Activated naive CD4-positive, alpha-beta T cell treated with anti-CD3 and anti-CD28 coated beads for 36 hours (primary cell): ENCODE measurements at regions not wholly inside any gene's neighbourhood (a gene's known extent, or its start where the extent isn't known, plus 50 kb on each side); places are given as distances from the start of the nearest gene placed in this dataset.

Experiments used
- CTCF ChIA-PET: fragments of 350-600 bp; sonication (Branson Sonifier 250); formaldehyde crosslinking; loops from one replicate; lab custom pipeline; 2021; ENCODE audit warnings: antibody characterized with exemption; lab: Charles Lee
- DNase-seq: peaks from one replicate; pipeline ENCODE4 v3.0.0-alpha.2; 2020
- H3K27ac Mint-ChIP-seq: one replicate; pipeline ENCODE4 v1.8.0; 2021; ENCODE audit warnings: mild to moderate bottlenecking, mixed read lengths
- H3K27me3 Mint-ChIP-seq: one replicate; pipeline ENCODE4 v1.8.0; 2021; ENCODE audit warnings: low read depth, mixed read lengths
- H3K36me3 Mint-ChIP-seq: one replicate; pipeline ENCODE4 v1.8.0; 2021; ENCODE audit warnings: low read depth, mixed read lengths
- H3K4me1 Mint-ChIP-seq: one replicate; pipeline ENCODE4 v1.8.0; 2021; ENCODE audit warnings: low read depth, mixed read lengths
- H3K4me3 Mint-ChIP-seq: one replicate; pipeline ENCODE4 v1.8.0; 2021; ENCODE audit warnings: mild to moderate bottlenecking, moderate library complexity, mixed read lengths
- H3K9me3 Mint-ChIP-seq: one replicate; pipeline ENCODE4 v1.8.0; 2021; ENCODE audit warnings: mixed read lengths
- intact Hi-C: fragments of 100-400 bp; cut with micrococcal nuclease; formaldehyde crosslinking; loops from one replicate; pipeline ENCODE4 v1.15.1; 2023

DNA sequence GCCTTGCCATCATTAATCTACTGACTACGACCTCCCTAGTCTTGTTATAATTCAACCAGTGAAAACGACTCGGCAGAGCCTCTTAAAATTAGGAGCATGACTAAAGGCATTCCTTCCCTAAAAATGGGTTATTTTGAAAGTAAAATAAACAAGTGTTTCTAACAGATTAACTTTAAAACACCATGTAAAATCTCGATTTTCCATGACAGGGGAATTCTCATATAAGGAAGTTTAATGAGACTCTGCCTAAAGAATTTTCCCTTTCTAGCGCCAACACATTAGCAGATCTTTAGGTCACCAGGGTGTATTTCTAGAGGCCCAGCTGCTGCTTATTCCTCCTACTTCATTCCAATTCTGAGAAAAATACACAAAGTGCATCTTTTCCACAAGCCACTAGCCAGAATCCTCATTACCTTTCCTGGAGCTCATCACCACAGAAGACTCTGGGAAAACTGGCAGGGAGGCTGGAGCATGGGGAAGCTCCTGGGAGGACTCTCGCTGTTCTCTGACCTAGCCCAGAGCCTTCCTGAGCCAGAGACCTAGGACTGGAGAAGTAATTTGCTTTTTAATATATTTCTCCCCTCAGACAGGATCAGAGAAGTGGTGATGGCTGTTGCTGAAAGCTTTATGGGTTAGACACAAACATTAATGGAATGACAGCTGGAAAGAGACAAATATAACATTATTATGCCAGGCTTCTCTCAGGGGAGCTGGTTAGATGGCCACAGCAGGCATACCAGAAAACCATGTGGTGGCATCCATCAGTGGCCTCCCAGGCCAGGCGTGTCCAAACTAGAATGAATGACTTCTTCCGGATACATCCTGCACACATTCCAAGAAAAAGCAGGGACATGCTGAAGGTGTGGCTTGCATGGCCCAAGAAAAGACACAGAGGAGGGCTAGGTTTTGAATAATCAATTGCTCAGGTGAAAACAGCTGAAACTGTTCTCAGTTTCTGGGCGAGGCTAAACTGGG is 63.6 kb upstream of the CTTNBP2NL start:
- no peaks in the 10 kb centered on the region for H3K36me3 Mint-ChIP-seq
- intact Hi-C loops: no loop called here
- H3K27ac Mint-ChIP-seq: no peak overlapping the region
- H3K9me3 Mint-ChIP-seq: no peaks in the 10 kb centered on the region
- no peak for DNase-seq
- CTCF ChIA-PET: interaction anchor here (1.2 kb wide), 1 partner anchor 37 kb away, joined by 5 read pairs; no protein-coding TSS in a partner anchor
- H3K4me3 Mint-ChIP-seq: no peak overlapping the region
- peaks cover 6% of the 10 kb centered on the region for H3K4me1 Mint-ChIP-seq
- peaks cover 11% of the 10 kb centered on the region for H3K27me3 Mint-ChIP-seq

DNA sequence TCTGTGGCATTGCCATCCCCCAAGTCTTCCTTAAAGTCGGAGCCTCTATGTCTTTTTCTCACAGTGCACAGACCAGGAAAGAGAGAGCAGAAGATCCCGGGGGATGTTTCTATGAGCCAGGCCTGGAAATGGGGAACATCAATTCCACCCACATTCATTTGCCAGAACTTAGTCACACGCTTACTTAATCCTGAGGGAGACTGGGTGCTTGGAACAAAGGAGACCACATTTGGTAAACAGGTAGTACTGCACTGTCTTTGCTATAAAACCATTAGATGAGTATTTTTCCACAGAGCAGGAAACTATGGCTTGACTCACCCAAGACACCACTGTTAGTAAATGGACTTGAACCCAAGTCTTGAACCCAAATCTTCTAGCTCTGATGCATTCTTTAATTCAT is 60.7 kb upstream of the CTTNBP2NL start:
- H3K27me3 Mint-ChIP-seq: peaks cover 14% of the 10 kb centered on the region
- no peak for DNase-seq
- H3K4me1 Mint-ChIP-seq: peaks cover 6% of the 10 kb centered on the region
- no peaks in the 10 kb centered on the region for H3K36me3 Mint-ChIP-seq
- CTCF ChIA-PET: interaction anchor here (0.6 kb wide), 1 partner anchor 137 kb away, joined by 4 read pairs; no protein-coding TSS in a partner anchor
- intact Hi-C loops: no loop called here
- H3K27ac Mint-ChIP-seq: no peak overlapping the region
- H3K9me3 Mint-ChIP-seq: no peaks in the 10 kb centered on the region
- H3K4me3 Mint-ChIP-seq: no peak overlapping the region

DNA sequence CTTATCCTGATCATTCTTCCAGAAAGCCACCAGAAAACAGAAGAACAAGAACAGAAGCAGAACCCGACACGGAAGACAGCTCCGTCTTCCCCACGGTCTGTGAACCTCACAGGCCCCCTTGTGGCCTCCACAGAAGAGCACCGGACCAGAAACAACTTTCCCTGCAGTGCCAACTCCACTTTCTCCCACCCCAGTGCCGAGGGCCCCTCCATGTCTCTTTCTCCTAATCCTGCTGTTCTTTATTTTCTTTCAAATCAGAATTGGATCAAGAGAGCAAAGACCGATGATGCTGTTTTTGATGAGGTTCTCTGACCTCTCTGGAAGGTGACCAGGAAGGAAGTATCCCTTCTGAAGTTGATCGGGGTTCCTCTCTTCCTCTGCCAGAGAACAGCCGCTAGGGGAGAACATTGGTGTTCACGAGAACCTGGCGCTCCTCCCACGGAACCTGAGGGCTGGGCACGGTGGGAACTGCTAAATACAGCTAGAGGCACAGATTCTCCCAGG is 58.9 kb upstream of the CTTNBP2NL start:
- H3K4me1 Mint-ChIP-seq: peaks cover 6% of the 10 kb centered on the region
- H3K27ac Mint-ChIP-seq: no peak overlapping the region
- intact Hi-C loops: no loop called here
- DNase-seq: peak; percentile 19
- no peaks in the 10 kb centered on the region for H3K9me3 Mint-ChIP-seq
- CTCF ChIA-PET: interaction anchor here (0.7 to 2.1 kb wide), 7 partner anchors 8 to 169 kb away, joined by 3 to 13 read pairs (median 3); no protein-coding TSS in a partner anchor
- peaks cover 12% of the 10 kb centered on the region for H3K27me3 Mint-ChIP-seq
- H3K4me3 Mint-ChIP-seq: peak overlapping the region; percentile 19
- H3K36me3 Mint-ChIP-seq: no peaks in the 10 kb centered on the region

DNA sequence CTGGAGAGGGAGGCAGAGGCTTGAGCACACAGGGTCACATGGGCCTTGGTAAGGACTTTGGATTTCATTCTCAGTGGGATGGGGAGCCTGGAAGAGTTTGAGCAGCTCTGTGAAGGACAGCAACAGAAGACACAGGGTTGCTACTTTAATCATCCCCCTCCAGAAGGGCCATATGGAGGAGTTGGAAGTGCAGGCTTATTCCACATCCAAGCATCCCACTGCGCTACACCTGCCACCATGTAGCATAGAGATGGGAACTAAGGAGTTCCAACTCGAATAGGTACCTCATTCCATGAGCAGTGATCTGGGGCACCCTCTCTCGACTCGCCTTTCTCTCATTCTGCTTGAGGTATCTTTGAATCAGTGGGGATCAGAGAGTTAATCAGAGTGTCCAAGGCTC is 54.0 kb upstream of the CTTNBP2NL start:
- Mint-ChIP-seq H3K9me3 (no peaks in the 10 kb centered on the region), H3K27ac (no peak overlapping the region), H3K36me3 (no peaks in the 10 kb centered on the region), H3K4me1 (peaks cover 14% of the 10 kb centered on the region), H3K27me3 (peaks cover 9% of the 10 kb centered on the region), H3K4me3 (no peak overlapping the region)
- intact Hi-C loops: no loop called here
- DNase-seq: no peak
- CTCF ChIA-PET: interaction anchor here (0.6 kb wide), 1 partner anchor 16 kb away, joined by 3 read pairs; no protein-coding TSS in a partner anchor

DNA sequence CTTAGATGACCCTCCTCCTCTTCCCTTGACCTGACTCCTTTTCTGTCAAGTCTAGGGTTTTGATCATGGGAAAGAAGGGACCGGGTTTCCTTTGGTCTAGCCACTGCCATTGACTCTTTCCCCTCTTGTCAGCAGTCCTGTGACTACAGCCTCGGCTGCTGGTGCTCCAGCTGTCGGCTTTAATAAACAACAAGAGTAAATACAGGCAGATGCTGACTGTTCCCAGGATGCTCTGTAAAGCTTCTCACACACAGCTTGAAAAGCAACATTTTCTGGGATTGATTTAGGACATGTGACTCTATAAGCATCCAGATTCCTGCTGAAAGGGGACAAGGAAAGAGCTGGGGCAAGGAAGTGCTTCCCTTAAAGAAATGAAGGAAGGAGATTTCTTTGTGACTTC is 53.5 kb upstream of the CTTNBP2NL start:
- Mint-ChIP-seq H3K36me3 (no peaks in the 10 kb centered on the region), H3K27ac (no peak overlapping the region), H3K4me1 (peaks cover 11% of the 10 kb centered on the region), H3K9me3 (no peaks in the 10 kb centered on the region), H3K27me3 (peaks cover 6% of the 10 kb centered on the region), H3K4me3 (no peak overlapping the region)
- no peak for DNase-seq
- CTCF ChIA-PET: interaction anchor here (0.6 kb wide), 1 partner anchor 16 kb away, joined by 3 read pairs; no protein-coding TSS in a partner anchor
- intact Hi-C loops: no loop called here

DNA sequence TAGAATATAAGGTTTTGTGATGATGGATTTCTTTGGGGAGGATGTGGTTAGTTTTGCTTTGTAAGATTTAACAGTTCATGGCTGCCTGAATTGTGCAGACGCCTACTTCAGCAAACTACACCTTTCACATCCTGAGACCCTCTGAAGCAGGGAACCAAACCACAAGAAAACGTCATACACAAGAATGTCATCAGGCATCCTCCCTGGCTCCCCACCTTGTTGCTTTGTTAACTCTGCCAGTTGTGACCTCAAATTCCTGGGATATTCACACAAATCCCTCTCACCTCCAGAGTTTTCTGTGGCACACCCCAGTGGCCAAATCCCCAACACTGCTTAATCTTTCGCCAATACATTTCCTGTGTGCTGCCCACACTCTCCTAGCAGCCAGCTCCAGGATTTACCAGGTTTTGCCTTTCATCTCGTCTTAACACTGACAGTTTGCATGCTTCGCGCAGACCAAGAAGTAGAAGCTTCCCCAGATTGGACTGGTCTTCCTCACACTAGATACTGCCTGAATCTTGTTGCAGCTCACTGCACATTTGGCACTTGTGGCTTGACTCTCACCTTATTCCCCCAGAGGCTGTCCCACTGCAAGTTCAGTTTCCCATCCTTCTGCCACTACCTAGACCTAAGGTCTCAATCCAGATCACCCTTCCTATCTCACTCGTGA is 51.1 kb upstream of the CTTNBP2NL start:
- no peaks in the 10 kb centered on the region for H3K36me3 Mint-ChIP-seq
- H3K4me3 Mint-ChIP-seq: no peak overlapping the region
- H3K27me3 Mint-ChIP-seq: no peaks in the 10 kb centered on the region
- intact Hi-C loops: no loop called here
- DNase-seq: peak; percentile 9
- H3K27ac Mint-ChIP-seq: peak overlapping the region; percentile 11
- peaks cover 11% of the 10 kb centered on the region for H3K4me1 Mint-ChIP-seq
- CTCF ChIA-PET: interaction anchor here (0.5 to 2.3 kb wide), 3 partner anchors 8 to 504 kb away, joined by 3 to 7 read pairs (median 7); no protein-coding TSS in a partner anchor
- H3K9me3 Mint-ChIP-seq: peaks cover 2% of the 10 kb centered on the region
